CD4-positive, alpha-beta T cell treated with Interferon alpha-2 for 1 hour (primary cell): ENCODE measurements at regions not wholly inside any gene's neighbourhood (a gene's known extent, or its start where the extent isn't known, plus 50 kb on each side); places are given as distances from the start of the nearest gene placed in this dataset.
A peak's percentile ranks its signal among the peaks of the same experiment; 100 is the strongest.

Experiments used
- DNase-seq, 2 donors: peaks; one replicate each; pipeline ENCODE4 v3.0.0-alpha.2; 2020 to 2022

DNA sequence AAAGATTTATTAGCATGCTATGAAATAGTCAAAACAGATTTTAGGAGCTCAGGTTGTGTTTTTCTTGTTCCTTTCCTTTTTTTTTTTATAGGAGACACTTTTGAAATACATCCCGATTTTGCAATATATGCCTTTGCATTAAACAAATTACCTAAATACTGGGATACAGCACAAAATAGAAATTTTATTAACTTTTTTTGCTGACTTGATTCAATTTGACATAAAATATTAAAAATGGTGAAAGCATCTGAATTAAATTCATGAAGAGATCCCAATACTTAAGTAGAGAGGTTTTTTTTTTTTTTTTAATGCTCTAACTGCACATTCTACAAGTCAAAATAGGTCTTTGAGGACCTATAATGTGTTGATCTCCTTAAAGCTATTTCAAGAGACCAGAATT lies 939.5 kb upstream of the CHAC2 start:
- DNase-seq: no peak

DNA sequence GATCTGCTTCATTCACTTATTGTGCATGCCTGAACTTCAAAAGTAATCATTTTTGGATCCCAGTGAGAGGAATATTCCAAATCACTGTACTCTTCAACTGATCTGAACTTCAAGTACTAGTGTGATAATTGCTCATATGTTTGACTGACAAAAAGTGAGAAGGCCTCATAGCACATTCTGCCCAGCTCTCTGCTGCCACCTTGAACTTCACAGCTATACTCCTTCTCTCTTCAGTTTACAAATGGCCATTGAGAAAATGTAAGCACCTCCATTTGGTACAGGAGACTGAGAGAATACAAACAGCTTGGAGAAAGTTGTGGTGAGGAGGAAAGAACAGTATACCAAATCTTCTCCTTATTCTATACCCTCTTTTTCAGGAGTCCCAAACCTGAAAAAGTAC lies 946.0 kb upstream of the CHAC2 start:
- DNase-seq: no peak

DNA sequence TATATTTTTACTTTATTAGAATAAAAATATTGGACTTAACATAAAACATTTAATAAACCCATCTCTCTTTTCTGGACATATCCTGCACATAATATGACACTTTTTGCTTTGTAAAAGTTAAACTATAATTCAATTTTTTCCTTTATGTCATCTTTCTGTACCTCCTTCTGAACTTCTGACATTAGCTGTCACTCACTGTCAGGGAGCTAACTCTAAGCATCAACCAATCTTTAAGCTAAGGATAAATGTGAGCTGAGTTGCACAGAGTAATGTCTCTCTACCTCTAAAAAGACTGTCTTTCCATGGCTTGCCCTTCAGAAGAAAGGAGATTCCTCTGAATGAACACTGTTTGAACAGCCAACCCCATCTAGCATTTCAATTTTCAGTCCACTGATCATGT lies 948.6 kb upstream of the CHAC2 start:
- no peak for DNase-seq

DNA sequence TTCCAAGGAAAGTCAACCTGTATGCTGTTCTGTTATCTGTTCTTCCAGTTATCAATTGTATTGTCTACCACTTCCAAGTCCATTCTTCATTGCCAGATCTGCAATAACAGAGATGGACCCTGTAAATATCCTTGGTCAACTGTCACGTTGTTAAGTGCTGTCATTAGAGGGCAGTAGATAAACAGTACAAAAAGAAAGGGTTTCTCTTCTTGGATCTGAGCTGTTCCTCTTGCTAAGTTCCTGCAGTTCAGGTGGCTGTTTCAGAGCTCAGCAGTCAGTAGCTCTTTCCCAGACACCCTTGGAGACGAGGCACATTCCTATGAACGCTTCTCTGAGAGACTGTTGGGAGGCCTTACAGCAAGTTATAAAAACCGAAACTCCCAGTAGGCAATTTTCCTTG lies 957.1 kb upstream of the CHAC2 start:
- peak in 1 of 2 donors; percentile 3 for DNase-seq

DNA sequence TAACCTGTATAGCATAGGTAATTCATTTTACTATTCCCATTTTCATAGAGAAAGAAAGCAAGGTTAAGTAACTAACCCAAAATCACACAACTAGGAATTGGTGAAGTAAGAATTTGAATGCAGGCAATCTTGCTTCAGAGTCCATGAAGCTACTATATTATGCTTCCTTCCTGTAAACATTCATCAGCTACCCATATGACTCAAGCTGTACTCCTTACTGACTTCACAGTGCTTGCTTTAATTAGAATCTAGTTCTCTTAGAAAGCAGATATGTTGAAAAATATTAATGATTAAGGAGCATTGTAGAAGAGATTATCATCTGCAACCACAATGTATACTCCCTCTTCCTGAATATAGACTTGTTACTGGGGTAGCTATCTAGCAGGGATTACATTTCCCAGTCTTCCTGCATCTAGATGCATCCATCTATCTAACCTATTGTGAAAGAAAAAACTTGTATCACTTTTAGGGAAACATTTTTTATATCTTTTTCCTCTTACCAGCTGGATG lies 961.6 kb upstream of the CHAC2 start:
- DNase-seq: no peak

DNA sequence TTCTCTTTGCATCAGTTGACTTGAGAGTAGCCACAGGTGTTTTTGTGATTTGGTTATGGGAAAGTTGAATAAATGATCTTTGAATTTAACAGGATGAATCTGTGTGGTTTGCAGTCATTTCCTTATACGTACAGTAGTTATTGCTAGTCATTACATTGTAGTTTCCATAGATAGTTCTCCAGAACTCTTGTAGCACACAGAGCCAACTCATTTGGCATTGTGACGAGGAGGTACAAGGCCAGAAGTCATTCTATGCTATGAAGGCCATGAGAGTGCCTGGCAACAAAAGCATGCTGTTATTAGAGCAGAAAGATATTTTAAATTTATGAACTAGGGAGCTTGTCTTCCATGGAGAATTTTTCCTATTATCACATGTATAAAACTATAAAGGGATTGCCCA lies 973.0 kb upstream of the CHAC2 start:
- no peak for DNase-seq

DNA sequence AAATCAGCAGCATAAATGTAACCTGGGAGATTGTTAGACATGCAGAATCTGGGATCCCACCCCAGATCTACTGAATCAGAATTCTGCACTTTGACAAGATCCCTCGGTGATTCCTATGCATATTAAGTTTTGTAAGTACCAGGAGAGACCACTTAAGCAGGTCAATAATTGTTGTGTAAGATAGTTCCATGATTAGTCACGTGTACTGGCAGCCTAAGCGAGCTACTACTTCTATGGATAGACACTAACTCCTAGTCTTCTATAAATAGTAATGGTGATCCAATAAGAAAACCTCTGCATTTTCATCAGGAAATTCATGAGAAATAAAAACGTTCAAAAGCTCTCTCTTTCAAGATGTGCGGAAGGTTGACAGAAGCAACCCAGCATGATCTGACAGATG lies 988.2 kb upstream of the CHAC2 start:
- DNase-seq: no peak

DNA sequence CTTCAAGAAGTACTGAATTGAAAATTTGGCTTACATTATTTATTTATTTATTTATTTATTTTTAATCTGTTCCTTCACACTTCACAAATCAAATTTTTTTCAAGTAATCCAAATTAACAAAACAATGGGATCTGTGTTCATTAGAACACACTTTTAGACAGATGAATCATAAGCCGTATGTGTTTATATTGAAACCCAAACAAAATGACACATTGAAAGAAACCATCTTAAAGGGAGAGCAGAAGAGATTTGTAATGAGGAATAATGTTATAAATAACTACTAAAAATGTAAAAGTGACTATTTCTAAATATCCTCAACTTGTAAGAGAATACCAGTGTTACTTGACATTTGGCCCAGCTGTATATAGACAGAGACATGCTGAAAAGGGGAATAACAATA lies 991.0 kb upstream of the CHAC2 start:
- no peak for DNase-seq

DNA sequence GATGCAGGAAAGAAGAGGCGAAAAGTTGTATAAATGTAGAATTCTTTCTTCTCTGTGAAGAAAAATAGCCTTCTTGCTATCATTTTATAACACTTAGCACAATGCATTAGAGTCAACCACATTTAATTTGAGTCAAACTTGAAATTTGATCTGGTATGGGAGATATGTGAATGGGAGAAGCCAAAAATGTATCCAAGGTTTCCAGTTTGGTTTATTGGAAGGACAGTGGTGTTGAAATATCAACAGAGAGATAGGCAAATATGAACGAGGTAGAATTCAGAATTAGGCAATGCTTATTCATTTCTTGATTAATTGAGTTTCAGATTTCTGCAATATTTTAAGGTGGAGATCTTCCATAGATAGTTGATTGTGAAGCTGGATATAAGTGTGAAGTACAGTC lies 991.9 kb upstream of the CHAC2 start:
- DNase-seq: no peak

DNA sequence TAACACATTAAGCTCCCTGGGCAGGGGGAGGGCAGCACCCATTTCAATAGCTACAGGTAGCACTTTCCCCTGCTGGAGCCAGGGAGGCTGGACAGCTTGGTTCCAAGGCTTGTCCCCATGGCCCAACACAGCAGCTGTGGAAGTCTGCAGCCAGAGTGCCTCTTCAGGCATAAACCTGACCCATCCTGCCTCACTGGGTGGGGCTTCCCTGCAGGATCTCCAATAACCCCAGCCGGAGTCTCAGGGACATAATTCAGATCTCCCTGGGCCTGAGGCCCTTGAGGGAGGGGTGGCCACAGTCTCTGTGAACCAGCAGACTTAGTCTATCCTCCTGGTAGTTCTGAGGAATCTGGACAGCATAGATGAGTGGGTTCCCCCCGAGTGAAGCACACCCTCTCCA lies 1001.9 kb upstream of the CHAC2 start:
- DNase-seq: no peak

DNA sequence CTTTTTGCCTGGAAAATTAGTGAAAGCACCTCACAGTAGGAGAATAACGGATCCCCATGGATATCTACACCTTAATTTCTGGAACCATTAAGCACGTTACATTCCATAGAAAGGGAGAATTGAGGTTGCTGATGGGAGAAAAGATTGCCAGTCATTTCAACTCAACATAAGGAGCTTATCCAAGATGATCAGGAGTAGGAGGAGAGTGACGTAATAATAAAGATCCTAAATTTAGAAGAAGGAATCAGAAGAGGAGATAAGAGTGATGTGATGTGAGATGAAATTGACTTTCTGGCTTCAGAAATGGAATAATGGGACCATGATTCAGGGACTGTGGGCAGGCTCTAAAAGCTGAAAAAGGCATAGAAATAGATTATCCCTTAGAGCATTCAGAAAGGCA lies 1017.8 kb upstream of the CHAC2 start:
- DNase-seq: no peak

DNA sequence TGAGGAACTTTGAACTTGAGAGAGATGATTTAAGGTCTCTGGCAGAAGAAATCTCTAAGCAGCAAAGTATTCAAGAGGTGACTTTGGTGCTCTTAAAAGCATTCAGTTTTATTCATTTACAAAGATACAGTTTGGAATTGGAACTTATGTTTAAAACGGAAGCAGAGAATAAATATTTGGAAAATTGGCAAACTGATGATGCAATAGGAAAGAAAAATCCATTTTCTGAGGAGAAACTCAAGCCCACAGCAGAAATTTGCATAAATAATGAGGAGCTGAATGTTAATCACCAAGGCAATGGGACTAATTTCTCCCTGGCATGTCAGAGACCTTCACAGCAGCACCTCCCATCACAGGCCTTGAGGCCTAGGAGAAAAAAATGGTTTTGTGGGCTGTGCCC lies 1022.5 kb upstream of the CHAC2 start:
- DNase-seq: no peak

DNA sequence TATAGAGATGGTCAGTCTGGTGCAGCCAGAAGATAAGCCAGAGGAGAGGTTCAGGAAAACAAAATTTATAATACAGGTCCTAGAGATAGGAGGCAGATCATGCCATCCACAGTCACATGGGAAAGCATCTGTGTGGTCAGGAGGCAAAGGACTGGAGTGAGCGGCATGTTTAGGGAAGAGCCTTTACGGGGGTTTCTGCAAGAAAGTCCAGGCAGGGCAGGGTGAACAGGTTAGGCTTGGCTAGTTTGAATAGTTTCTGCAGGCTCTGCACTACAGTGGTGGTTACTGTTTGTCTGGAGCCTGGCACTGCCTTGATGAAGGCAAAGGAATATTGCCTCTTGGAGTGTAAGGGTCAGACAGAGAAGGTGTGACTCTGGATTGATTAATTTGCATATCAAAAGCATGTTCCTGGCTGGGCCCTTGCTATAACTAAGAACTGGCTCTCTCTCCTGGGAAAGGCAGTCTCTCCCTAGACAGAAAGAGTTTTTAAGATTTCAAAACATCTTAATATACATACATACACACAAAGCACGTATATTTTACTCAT lies 1034.7 kb upstream of the CHAC2 start:
- DNase-seq: no peak

DNA sequence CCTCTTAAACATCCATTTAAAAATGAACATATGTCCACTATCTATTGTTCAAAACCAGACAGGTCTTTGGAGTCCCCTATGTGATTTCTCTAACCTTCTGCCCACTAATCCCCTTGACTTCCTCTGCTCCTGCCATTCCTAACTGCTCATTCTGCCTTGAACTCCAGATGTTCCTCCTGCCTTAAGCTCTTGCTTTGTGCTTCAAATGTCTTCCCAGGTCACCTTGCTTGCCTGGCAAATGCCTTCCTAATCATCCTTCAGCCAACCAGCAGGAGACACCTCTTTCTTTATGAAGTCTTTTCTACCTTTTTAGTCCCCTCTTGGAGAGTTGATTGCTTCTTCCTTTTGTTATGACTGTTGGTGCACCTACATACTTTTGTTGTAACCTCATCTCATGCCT lies 1043.0 kb upstream of the CHAC2 start:
- DNase-seq: no peak

DNA sequence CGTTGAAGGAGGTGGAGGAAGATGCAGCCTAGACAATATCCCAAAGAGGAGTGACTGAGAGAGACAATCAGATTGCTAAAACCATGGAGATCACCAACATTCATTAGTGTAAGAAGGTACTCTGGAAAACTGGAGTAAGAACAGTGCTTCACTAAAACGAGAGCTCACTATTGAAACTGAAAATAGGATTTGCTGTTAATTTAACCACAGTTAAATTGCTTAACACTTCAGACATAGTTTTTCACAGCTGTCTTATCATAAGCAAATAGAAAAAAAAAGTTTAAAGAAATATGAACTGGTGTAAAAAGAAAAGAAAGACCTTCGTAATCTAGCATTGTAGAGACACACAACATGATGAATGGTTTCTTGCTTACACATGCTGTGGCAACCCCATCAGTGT lies 1049.8 kb upstream of the CHAC2 start:
- no peak for DNase-seq

DNA sequence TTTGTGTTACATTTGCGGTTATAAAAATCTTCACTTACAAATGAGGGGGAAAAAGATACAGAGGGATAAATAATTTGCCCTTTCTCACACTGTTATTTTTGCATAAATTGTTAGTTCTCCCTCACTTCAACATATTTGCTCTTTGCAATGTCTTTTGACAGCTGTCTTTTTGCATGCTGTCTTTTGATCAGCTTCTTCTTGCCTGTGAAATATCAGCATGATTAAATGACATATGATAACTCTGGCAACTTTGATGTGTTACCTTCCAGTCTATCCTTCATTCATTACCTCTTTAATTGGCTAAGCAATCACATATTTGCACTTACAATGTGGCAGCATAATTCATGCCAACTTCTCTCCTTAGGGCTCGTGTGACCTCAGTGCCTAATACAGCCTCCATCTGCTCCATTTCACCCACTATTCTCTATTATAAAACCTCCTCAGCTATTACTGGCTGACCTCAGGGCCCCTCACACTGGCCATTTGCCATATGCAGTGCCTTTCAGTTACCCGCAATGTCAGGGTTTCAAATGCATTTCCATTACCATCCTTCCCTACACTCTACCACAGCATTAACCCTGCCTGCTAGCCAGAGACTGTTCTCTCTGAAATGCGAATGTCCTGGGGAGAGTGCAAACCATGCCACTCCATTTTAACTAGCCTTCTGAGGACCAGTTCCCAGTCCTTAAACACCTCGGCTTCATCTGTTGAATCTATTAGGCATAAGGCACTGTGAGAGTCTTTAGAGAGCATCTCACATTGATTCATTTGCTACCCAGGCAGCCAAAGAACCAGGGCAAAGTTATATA lies 1056.6 kb upstream of the CHAC2 start:
- no peak for DNase-seq

DNA sequence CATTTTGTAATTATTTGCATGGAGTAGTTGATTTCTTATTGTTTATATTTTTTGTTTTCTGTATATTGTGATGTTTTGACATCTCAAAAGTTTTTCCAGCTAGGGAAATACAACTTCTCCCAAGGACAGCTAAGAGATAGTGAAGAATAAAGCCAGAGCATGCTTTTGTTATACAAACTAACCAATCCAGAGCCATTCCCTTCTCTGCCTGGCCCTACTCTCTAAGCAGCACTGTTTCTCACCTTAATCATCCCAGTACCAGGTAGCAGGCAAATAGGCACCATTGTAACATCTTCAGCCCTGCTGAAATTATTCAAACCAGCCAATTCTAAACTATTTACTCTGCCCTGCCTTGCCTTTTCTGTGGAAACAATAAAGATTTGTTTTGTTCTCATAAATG lies 1063.4 kb upstream of the CHAC2 start:
- DNase-seq: no peak

DNA sequence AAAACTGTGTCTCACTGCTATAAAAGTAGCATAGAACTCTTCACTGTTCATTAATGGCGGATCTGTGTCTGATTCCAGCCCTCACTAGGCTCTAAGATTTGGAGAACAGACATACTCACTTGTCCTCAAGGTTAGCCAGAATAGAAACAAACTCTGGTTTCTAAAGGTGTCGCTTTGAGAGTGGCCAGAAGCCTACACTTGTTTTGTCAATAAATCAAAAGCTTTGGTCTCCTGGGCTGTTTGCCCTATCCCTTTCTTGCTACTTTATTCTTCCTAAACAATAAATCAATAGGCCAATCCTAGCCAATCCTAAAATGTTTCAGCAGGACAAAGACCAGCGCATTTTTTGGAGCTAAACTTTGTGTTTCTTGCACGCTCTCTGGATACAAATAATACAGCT lies 1064.6 kb upstream of the CHAC2 start:
- DNase-seq: no peak

DNA sequence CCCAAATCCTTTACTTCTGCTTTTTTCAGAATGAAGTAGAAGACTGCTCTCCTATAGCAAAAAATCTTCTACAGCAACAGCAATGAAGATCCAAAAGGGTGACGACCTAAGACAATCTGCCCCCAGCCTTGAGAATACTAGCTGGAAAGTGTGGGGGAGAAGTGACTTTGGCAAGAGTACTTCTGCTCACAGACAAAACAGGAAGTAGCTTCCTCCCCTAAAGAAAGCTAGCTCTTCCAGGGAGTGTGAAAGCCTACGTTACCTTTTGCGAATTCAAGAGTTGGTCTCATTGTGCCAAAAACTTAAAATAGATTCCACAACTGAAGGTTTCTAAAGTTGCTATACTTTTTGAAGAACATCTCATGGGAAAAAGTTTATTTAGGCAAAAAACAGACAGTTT lies 1069.2 kb upstream of the CHAC2 start:
- DNase-seq: no peak

DNA sequence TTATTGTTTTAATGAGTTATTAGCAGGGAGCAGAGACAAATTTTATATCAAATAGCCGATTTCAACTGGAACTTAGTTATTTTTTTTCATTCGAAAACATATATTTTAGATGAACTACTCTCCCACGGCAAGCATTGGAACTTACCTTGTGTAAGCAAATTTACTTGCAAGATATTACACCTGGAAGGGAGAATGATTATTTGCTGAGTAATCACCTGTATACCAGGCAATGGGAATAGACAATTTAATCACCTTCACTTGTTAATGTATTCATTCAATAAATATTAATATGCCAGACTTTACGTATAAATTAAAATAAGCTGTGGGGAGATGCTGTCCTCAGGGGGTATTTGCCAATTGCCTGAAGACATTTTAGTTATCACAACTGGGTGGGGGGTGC lies 1069.9 kb upstream of the CHAC2 start:
- no peak for DNase-seq

DNA sequence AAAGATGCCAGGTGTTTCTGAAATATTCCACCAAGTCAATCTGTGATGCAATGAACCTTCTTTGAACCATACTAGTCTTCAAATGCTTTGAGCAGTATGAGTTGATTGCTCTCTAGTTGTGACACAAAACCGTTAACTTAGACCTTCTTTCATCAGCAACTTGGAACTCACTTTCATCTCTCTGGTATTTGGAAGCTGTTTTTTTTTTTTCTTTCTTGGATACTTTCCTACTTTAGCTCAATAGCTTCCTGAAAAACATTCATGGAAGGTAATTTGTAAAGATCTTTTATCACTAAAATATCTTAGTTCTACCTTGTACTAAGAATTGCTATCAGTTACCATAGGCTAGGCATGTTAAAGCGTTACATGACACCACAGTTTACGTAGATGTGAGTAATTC lies 1071.9 kb upstream of the CHAC2 start:
- DNase-seq: no peak

DNA sequence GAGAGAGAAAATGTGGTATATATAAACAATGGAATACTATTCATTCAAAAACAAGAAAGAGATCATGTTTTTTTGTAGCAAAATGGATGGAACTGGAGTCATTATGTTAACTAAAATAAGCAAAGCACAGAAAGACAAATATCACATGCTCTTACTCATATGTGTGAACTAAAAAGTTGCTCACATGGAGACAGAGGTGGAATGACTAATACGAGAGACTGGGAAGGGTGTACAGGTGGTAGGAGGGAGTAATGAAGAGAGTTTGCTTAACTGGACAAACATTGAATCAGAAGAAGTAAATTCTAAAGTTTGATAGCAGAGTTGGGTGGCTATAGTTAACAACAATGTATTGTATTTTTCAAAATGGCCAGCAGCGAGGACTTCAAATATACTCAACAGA lies 1080.7 kb upstream of the CHAC2 start:
- DNase-seq: no peak

DNA sequence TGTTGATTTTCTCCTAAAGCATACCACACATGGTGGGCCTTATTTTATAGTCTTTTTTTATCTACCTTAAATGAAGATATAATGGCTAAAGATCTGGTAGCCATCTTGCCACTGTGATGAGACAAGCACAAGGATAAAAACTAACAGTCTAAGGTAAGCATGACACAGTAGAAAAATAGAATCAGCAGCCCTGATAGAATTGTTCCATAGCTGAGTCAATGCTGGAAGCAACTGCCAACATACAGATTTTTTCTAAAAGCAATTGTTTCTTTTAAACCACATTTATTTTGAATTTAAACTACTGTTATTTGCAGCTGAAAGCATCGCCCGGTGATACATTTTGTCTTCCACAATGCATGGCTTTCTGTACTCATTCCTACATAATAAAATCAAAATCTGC lies 1091.5 kb upstream of the CHAC2 start:
- no peak for DNase-seq

DNA sequence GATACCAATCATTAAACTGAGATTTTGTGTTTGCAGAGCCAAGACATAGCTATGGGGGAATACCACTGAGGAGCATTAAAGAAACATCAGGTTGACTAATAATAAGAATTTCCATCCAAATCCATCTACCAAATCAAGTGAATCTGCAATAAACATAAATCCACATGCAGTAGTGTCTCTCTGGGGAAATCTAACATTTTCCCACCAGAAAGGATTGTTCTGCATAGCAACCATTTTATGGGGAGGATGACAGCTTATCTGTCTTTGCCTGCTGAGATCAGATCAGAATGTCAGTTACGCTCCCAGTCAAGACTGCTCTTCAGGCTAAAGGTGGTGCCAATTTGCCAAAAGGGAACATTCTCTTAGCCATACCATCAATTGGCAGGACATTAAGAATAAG lies 1098.9 kb upstream of the CHAC2 start:
- DNase-seq: no peak

DNA sequence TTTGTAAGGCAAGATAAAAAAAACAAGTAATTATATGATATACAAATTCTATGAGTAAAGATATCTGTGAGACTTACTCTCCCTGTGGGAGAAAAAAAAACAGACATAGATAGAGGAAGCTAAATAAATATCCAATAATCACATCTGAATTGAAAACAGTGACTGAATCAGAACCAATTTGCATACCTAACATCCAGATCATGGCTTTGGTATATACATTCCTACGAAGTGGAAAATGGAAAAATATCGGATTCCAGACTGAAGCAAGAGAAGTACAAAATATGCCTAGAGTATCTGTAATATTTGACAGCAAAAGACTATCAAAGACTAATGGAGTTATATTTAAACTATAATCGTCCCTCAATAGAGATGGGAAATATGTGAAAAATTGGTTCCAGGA lies 1108.1 kb upstream of the CHAC2 start:
- no peak for DNase-seq
